SH-SY5Y (cell line): ENCODE measurements at regions not wholly inside any gene's neighbourhood (a gene's known extent, or its start where the extent isn't known, plus 50 kb on each side); places are given as distances from the start of the nearest gene placed in this dataset.

Experiments
- GATA2 ChIP-seq: IDR thresholded peaks from 2 replicates; pipeline ENCODE4 v1.6.1; 2011; ENCODE audit warnings: mild to moderate bottlenecking, low read depth, low read length
- GATA3 ChIP-seq: IDR thresholded peaks from 2 replicates; pipeline ENCODE4 v1.6.1; 2011; ENCODE audit warnings: low read depth, mild to moderate bottlenecking, low read length, moderate library complexity

GRCh38 chr16:7990626-7991260, 599.6 kb downstream of the TMEM114 start:
- TF ChIP-seq GATA2 = no peak
- TF ChIP-seq GATA3 = no peak
